Iris pigment epithelial cell (primary cell): ENCODE measurements at regions not wholly inside any gene's neighbourhood (a gene's known extent, or its start where the extent isn't known, plus 50 kb on each side); places are given as distances from the start of the nearest gene placed in this dataset.

Experiments used
- DNase-seq: peaks from one replicate; pipeline ENCODE4 v3.0.0-alpha.2; 2011; ENCODE audit warnings: low read depth

DNA sequence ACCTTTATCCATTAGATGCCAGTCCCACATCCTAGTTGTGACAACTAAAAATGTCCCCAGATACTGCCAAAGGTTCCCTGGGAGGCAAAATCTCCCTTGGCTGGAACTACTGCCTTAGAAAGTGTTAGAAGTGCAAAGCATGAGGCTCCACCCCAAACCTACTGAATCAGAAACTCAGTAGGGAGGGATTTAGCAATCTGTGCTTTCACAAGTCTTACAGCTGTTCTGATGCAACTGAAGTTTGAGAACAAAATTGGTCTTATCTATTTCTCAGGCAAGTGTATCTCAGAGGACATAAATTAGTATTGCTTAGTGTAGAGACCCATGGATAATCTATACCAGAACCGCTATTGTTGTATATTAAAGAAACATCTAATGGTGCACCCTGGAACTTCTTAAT lies 70.2 kb downstream of the CLDN1 start:
- peak; percentile 94 for DNase-seq

DNA sequence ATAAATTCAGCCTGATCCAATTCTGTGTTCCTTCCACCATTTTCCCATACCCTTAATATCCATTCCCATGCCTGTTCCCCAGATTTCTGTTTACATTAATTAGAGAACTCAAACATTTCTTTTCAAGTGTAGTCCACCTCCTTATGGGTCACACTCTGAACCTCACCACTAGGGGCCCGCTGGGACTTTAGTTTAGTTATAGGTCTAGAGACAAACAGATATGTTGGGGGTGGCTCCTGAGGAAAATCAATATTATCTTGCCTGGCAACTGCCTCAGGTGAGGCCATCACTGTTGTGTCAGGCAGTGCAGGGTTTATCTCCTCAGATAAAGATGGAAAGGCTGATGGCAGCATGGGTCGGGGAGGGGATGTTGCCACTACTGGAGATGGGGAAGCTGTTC lies 72.8 kb downstream of the CLDN1 start:
- DNase-seq, result no peak

DNA sequence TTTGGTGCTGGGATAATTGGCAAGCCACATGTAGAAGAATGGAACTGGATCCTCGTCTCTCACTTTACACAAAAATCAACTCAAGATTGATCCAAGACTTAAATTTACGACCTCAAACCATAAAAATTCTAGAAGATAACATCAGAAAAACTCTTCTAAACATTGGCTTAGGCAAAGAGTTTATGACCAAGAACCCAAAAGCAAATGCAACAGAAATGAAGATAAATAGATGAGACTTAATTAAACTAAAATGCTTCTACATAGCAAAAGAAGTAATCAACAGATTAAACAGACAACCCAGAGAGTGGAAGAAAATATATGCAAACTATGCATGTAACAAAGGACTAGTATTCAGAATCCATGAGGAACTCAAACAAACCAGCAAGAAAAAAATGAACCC lies 80.1 kb downstream of the CLDN1 start:
- DNase-seq, result no peak

GRCh38 chr3:190239325-190239724 lies 82.9 kb downstream of the CLDN1 start:
- DNase-seq, result no peak

- no peak for DNase-seq
Observed at GRCh38 chr3:190238871-190239270, 83.4 kb downstream of the CLDN1 start.

- no peak for DNase-seq
Observed at GRCh38 chr3:190234621-190235020, 87.6 kb downstream of the CLDN1 start.

- DNase-seq, result peak; percentile 85
Observed at GRCh38 chr3:190229632-190230424, 92.4 kb downstream of the CLDN1 start.

DNA sequence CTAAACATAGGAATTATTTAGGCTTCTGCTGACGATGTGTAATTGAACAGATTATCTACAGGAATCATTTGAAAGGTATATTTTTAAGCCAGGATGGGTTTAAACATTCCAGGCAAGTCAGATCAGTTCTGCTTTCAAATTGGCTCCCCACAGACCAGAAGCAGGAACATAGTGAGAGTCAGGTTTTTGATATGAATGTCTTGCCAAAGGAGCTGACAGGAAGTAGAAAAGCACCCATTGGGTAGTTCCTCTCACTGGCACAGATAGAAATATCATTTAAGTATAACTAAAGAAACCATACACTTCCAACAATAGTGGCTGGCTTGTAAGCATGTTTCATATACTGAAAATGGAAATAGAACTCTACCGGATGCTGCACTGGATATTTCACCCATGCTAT lies 95.2 kb downstream of the CLDN1 start:
- DNase-seq, result no peak

DNA sequence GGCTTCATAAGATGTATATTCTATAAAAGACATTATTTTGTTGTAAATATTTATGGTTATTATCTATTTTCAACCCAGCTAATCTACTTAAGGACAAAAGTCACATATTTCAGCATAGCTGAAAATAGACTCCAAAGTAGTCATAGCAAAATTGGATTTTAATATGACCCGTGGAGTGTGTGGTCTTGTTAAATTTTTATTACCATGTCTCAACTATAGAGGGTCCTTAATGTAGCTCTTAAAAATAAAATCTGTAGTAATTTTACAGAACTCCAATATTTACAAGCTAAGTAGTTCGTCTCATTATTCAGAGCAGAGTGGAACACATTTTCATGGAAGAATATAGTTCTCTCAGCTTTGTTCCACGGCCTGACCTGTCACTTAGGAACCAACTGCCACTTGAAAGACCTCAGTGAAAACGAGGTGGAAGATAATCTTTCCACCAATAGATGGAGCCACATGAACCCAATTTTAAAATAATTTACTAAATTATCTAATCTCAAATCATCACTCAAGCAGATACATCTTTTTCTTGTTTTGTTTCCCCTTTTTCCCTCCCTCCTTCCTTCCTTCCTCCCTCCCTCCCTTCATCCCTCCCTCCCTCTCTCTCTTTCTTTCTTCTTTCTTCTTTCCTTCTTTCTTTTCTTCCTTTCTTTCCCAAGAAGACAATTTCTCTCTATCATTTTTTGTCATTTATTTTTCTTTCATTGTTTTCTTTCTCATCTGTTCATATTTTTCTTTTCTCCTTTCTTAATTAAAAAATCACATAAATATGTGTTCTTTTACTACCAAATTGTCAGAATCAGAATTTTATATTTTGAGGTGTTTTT lies 97.2 kb downstream of the CLDN1 start:
- peak; percentile 37 for DNase-seq

DNA sequence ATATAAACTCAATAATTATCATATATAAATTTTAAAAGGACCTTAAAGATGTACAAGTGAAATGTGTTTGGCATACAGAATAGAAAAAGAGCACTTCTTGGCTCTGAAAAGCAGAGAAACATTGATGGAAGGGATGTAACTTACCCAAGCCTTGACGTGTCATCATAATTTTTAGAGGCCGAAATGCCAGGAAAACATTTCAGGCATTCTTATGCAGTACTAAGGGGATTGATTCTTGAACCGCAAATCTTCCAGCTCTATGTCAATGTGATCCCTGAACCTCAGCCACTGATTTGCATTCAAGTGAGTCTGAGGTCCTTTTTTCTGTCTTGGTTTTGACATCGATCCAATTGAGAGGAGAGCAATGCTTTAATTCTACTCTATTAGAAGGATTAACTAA lies 97.8 kb downstream of the CLDN1 start:
- DNase-seq, result peak; percentile 18

- no peak for DNase-seq
Observed at GRCh38 chr3:190222916-190223315, 99.3 kb downstream of the CLDN1 start.

DNA sequence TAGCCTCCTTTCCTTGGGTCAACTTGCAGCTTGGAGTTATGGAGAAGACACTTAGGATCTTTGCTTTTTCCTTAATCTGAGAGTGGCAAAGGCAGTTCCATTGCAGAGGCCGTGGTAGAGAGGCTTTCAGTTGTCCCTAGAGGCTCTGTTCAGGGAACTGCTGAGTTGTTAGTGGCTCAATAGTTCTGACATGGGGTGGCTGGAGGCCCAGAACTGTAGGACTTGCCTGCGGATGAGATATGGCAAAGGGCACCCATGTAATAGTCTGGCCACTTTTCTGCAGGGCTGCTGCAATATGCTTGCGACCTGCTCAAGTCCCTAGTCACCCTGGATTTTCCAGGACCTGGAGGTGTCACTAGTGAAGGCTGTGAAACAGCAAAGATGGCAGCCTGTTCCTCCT lies 99.9 kb downstream of the CLDN1 start:
- no peak for DNase-seq

DNA sequence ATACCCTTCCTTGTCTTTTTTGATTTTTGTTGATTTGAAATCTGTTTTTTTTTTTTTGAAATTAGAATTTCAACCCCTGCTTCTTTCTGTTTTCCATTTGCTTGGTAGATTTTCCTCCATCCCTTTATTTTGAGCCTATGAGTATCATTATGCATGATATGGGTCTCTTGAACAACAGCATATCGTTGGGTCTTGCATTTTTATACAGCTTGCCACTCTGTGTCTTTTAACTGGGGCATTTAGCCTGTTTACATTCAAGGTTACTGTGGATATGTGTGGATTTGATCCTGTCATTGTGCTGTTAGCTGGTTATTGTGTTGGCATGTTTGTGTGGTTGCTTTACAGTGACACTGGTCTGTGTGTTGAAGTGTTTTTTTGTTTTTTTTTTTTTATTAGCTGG lies 99.7 kb upstream of the P3H2 start:
- DNase-seq, result no peak

- DNase-seq, result peak; percentile 73
Observed at GRCh38 chr3:190217081-190217480, 96.4 kb upstream of the P3H2 start.

DNA sequence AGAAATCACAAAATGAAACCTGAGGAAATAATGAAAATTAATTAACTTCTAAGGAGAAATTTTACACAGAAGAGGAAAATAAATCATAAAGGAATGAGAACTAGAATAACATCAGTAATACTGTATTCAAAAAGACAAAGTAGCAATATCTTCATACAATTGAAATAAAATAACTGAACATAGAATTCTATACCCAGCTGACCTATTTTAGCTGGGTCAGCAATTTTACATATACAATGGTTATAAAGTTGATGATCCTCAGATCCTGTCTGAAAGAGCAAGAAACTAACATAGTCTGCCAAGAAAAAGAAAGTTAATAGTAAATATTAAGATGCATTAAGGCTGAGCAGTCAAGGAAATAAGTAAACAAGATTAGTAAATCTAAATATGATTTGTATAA lies 93.0 kb upstream of the P3H2 start:
- no peak for DNase-seq

DNA sequence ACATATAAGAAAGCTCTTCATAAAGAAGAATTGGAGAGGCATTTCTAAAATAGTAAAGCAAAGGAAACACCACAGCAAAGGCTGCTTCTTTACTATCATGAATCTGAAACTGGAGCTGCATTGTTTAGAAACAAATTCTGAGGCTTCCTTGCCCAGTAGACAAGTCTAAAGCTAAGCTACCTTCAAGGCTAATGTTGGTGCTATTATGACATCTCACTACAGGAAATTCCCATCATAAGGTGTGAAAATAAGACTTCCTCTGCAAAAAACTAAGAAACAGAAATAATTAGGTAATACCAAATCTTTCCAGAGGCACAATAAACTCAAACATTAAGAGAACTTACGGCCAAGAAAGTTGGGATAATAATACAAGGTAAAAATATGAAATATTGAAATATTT lies 89.9 kb upstream of the P3H2 start:
- no peak for DNase-seq

DNA sequence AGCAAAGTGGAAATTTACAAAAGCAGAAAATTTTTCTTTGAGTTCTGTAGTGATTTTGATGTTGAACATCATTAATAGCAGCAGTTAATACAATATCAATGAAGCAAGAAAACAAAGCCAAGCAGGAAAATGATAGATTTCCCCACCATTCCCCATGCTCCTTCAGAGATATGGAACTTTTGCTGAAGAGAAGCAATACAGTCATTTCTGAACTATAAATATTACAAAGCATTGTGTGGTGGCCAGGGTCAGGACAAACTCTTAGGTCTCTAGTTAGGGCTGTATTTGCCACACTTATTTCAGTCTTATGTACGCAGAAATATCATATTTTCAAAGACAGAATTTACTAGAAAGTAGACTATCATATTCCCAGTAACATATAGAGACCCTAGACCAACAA lies 88.8 kb upstream of the P3H2 start:
- DNase-seq, result no peak

DNA sequence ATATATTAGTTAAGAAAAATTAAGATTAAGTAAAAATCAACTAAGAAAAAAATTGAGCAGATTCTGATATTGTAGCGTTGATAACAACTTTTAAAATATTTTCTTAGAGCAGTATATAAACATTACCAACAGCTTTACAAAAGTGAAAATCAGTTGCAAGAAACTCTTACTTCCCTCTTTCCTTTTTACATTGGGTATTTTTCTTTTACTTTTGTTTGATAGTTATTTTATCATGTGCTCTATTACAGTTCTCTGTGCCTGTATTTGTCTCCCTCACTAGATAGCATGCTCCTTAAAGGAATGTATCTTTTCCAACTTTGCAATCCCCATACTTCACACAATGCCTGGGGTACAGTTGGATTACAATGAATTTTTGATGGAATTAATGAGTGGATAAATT lies 87.5 kb upstream of the P3H2 start:
- no peak for DNase-seq

- peak; percentile 89 for DNase-seq
Observed at GRCh38 chr3:190205739-190206138, 85.0 kb upstream of the P3H2 start.

DNA sequence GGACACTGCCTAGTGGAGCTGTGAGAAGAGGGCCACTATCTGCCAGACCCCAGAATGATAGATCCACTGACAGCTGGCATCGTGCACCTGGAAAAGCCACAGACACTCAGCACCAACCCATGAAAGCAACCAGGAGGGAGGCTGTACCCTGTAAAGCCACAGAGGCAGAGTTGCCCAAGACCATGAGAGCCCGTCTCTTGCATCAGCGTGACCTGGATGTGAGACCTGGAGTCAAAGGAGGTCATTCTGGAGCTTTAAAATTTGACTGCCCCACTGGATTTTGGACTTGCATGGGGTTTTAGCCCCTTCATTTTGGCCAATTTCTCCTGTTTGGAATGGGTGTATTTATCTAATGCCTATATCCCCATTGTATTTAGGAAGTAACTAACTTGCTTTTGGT lies 83.5 kb upstream of the P3H2 start:
- DNase-seq, result no peak

GRCh38 chr3:190197346-190197763 lies 76.7 kb upstream of the P3H2 start:
- DNase-seq, result no peak

DNA sequence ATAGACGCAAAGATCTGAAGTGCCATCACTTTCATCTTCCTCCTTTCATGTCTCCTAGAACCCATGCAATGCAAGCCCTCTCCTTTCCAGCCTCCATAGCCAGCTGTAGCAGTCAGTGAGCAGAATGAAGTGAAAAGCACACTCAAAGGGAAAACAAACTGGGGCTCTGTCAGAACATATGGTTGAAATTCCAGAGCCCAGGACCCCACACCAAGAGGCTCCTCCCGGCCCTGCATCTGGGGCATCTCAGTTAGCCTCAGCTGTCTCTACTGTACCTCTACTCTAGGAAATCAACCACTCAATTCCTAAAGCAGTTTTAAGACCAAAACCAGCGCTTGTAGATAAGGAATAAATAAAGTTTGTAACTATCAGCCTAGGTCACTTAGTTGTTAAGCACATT lies 73.8 kb upstream of the P3H2 start:
- no peak for DNase-seq

DNA sequence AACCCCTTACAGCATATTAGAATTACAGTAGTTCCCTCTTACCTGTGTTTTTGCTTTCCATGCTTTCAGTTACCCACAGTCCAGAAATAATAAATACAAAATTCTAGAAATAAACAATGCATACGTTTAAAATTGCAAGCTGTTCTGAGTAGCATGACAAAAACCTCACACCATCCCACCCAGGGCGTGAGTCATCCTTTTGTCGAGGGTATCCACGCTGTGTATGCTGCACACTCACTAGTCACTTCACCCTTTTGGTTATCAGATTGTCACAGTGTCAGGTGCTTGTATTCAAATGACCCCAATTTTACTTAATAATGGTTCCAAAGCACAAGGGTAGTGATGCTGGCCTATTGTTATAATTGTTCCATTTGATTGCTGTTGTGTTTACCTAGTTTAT lies 72.5 kb upstream of the P3H2 start:
- peak; percentile 31 for DNase-seq

- DNase-seq, result no peak
Observed at GRCh38 chr3:190192739-190193138, 72.0 kb upstream of the P3H2 start.
